Heart left ventricle (tissue), 16 donors: ENCODE measurements at regions not wholly inside any gene's neighbourhood (a gene's known extent, or its start where the extent isn't known, plus 50 kb on each side); places are given as distances from the start of the nearest gene placed in this dataset.

Experiments used
- ATAC-seq, 4 donors: fragments of 200-7000 bp; cut with Tn5 transposase; one replicate each; pipeline ENCODE4 v1.9.1; 2020 to 2022; ENCODE audit warnings: moderate library complexity in 4 of 4, mild to moderate bottlenecking in 3 of 4, moderate number of reproducible peaks in 1 of 4
- DNase-seq, 5 donors: peaks; one replicate each; pipeline ENCODE4 v3.0.0-alpha.2; 2020
- H3K27ac ChIP-seq, 12 donors: fragments of 200-600 bp; sonication (generic) in 4 of 12; one replicate each; pipeline versions ENCODE4 v1.5.0 to v1.8.0; 2016 to 2022; ENCODE audit warnings: mild to moderate bottlenecking in 2 of 12
- H3K27me3 ChIP-seq, 9 donors: fragments of 200-600 bp; sonication (generic) in 2 of 9; one replicate each; pipeline versions ENCODE4 v1.5.1 to v1.8.0; 2016 to 2022; ENCODE audit warnings: mild to moderate bottlenecking in 3 of 9
- H3K36me3 ChIP-seq, 9 donors: fragments of 200-600 bp; sonication (generic) in 2 of 9; one replicate each; pipeline versions ENCODE4 v1.5.0 to v1.8.0; 2018 to 2022; ENCODE audit warnings: mild to moderate bottlenecking in 2 of 9
- H3K4me1 ChIP-seq, 12 donors: fragments of 200-600 bp; sonication (generic) in 4 of 12; one replicate each; pipeline versions ENCODE4 v1.5.0 to v1.8.0; 2016 to 2022; ENCODE audit warnings: mild to moderate bottlenecking in 3 of 12
- H3K4me3 ChIP-seq, 12 donors: fragments of 200-600 bp; sonication (generic) in 4 of 12; one replicate each; pipeline versions ENCODE4 v1.5.0 to v1.8.0; 2017 to 2022; ENCODE audit warnings: mild to moderate bottlenecking in 9 of 12, moderate library complexity in 4 of 12
- H3K9me3 ChIP-seq, 12 donors: fragments of 200-600 bp; sonication (generic) in 4 of 12; one replicate each; pipeline versions ENCODE4 v1.5.0 to v1.8.0; 2016 to 2022; ENCODE audit warnings: mild to moderate bottlenecking in 1 of 12
- POLR2A ChIP-seq, 2 donors: fragments of 450-650 bp; IDR thresholded peaks; one replicate each; pipeline ENCODE4 v1.6.1; 2017; ENCODE audit warnings: antibody characterized with exemption in 2 of 2, mild to moderate bottlenecking in 2 of 2, moderate library complexity in 2 of 2
- WGBS, 4 donors: extraction: QIAGEN DNeasy Blood & Tissue Kit in 2 of 4; methylation state at CpG; one replicate each; pipeline versions ENCODE4 v1.1.5 to v1.1.7; 2013 to 2018; 5-methylcytosine and 5-hydroxymethylcytosine counted together
- intact Hi-C, 10 donors: fragments of 100-400 bp; cut with DNase I; formaldehyde crosslinking; loops; one replicate each; pipeline versions ENCODE4 v1.11.1 to v1.14.2; 2022
- TF ChIP-seq, protein P1 (sequence below), 12 donors: fragments of 200-600 bp; sonication (generic) in 4 of 12; IDR thresholded peaks; one replicate each; pipeline versions ENCODE4 v1.5.0 to v1.8.0; 2018 to 2022; ENCODE audit warnings: antibody characterized with exemption in 12 of 12, mild to moderate bottlenecking in 5 of 12
- donor health status: ischemic (EF 13 %, LVEDD 7.1; RV severe dilation, severe dysfunction).
- donor health status: healthy with polysubstance abuse.
- donor health status: DM: no; HTN: yes; CAD: no.
- donor health status: DM: no; HTN: no; CAD: no.
- donor health status: ischemic (EF 25% LVEDD 6.9; RV normal size, moderate dysfunction).
- donor health status: ischemic (EF 25% LVEDD 5.7; RV mildly dilated, moderate dysfunction).
- donor health status: healthy.
- donor health status: DM: yes; HTN: yes; CAD: no.
- donor health status: ischemic (EF 35%, LVEDD 5.7; RV mildly dilated, moderate dysfunction).
- donor health status: nonischemic (EF 11% LVEDD 7.7; RV severe dilation, severe dysfunction).
- donor health status: DM: yes; HTN: yes; CAD: no.
- donor health status: PGD.
- donor health status: ischemic (EF 29% LVEDD 5.4; RV normal size, mild dysfunction).
- donor health status: nonischemic (EF 23%, LVEDD 6.1; RV moderate dilation, normal function).

DNA sequence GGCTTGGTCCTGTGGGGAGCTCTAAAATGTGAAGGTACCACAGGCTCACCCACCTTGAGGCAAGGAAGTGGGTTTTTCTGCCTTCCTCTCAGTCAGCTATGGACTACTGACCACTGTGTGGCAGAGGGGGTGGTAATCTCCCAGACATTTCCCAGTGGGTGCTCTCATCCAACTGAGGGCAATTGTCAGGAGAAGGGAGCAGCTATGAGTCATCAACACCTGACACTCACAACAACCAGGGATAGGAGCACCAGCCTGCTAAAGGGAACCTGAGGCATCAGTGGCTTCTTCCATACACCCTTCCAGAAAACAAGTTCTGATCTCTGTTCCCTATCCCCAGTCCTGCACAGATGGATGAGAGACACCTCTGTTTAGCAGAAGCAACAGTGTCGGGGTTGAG, 468.8 kb downstream of the BCOR start:
- no peaks in the 10 kb centered on the region for H3K4me1 ChIP-seq
- WGBS, 4 donors: 71 to 100% (median 96%) methylated on average over 1 of the region's 1 CpG
- H3K9me3 ChIP-seq: peaks cover 0 to 2% (median 0%) of the 10 kb centered on the region in 12 donors
- intact Hi-C loops: no loop called here
- peaks cover 0 to 3% (median 0%) of the 10 kb centered on the region in 9 donors for H3K27me3 ChIP-seq
- DNase-seq (no peak), ATAC-seq (no peak)
- no peak overlapping the region for H3K27ac ChIP-seq
- no peaks in the 10 kb centered on the region for H3K36me3 ChIP-seq
- no peak overlapping the region for H3K4me3 ChIP-seq
- TF ChIP-seq, protein P1, sequence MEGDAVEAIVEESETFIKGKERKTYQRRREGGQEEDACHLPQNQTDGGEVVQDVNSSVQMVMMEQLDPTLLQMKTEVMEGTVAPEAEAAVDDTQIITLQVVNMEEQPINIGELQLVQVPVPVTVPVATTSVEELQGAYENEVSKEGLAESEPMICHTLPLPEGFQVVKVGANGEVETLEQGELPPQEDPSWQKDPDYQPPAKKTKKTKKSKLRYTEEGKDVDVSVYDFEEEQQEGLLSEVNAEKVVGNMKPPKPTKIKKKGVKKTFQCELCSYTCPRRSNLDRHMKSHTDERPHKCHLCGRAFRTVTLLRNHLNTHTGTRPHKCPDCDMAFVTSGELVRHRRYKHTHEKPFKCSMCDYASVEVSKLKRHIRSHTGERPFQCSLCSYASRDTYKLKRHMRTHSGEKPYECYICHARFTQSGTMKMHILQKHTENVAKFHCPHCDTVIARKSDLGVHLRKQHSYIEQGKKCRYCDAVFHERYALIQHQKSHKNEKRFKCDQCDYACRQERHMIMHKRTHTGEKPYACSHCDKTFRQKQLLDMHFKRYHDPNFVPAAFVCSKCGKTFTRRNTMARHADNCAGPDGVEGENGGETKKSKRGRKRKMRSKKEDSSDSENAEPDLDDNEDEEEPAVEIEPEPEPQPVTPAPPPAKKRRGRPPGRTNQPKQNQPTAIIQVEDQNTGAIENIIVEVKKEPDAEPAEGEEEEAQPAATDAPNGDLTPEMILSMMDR (IDR thresholded peaks at IDR 0.05): no peak
- no peak for TF ChIP-seq POLR2A (IDR thresholded peaks at IDR 0.05)

DNA sequence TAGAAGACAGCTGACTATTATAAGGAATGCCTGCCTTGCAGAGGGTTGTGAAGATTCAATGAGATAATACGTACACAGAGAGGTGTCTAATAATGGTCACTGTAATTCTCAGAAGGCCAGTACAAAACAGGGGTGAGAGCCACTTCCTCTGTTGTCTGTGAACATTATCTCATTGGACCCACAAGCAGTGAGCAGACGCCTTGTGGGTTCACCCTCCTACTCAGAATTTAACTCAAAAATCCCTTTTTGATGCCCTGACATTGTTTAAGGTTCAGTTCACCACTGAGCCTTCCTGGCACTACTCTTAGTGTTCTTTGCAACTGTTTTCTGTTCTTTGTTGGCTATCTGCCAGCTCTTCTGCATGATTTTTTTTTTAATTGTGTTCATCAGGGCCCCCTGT, 467.4 kb downstream of the BCOR start:
- H3K4me1 ChIP-seq: no peaks in the 10 kb centered on the region
- no peaks in the 10 kb centered on the region for H3K36me3 ChIP-seq
- no peak overlapping the region for H3K4me3 ChIP-seq
- no peak for DNase-seq
- 73 to 93% (median 84%) methylated on average over 2 of the region's 2 CpGs for WGBS, 4 donors
- intact Hi-C loops: no loop called here
- no peak for ATAC-seq
- H3K27ac ChIP-seq: no peak overlapping the region
- H3K9me3 ChIP-seq: no peaks in the 10 kb centered on the region
- no peak for TF ChIP-seq POLR2A (IDR thresholded peaks at IDR 0.05)
- TF ChIP-seq, protein P1 (IDR thresholded peaks at IDR 0.05): no peak
- H3K27me3 ChIP-seq: peaks cover 0 to 7% (median 0%) of the 10 kb centered on the region in 9 donors

DNA sequence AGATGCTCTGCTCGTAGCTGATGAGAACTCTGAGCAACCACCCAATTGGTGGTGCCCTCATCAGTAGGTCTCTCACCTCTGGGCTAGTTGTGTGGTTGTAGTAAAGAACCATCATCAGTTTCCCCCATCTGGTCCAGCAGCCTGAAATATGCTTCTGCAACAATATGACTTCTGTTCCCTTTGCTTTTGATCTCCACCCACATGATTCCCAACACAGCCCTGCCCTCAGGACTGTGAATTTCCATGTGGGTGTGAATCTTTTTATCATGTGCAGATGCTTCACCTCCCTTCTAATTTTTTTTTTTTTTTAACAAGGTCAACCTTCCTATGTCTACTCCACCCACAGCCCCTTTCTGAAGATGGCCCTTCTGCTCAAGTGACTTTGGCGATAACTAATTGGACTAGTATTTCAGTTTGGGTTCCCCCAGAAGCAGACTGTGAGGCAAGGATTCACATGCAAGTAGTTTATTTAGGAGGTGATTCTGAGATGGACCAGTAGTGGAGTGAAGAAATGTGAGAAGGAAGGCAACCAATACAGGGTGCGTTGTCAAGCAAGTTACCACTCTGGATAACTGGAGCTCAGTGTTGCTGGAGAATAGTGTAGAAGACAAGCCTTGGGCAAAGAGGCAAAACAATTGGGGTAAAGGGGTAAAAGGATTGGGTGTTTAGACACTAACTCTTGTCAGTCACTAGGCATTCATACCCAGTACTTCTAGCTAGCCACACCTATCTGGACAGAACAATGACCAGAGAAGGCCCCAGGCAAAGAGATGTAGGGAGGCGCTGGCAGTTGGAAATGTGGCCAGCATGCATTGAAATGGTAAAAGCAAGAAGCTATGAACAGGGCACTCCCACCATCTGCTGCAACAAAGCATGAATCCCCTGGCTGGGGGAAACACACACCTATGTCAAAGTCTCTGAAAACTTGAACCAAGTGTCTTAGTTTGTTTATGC, 466.2 kb downstream of the BCOR start:
- no peak for DNase-seq
- WGBS, 4 donors: 86 to 97% (median 93%) methylated on average over 4 of the region's 4 CpGs
- Histone ChIP-seq H3K36me3 (no peaks in the 10 kb centered on the region), H3K4me1 (no peaks in the 10 kb centered on the region), H3K27me3 (peaks cover 0 to 7% (median 0%) of the 10 kb centered on the region in 9 donors), H3K9me3 (no peaks in the 10 kb centered on the region), H3K27ac (no peak overlapping the region), H3K4me3 (no peak overlapping the region)
- intact Hi-C loops: no loop called here
- TF ChIP-seq, protein P1 (IDR thresholded peaks at IDR 0.05): no peak
- TF ChIP-seq POLR2A (IDR thresholded peaks at IDR 0.05): no peak
- ATAC-seq: no peak

DNA sequence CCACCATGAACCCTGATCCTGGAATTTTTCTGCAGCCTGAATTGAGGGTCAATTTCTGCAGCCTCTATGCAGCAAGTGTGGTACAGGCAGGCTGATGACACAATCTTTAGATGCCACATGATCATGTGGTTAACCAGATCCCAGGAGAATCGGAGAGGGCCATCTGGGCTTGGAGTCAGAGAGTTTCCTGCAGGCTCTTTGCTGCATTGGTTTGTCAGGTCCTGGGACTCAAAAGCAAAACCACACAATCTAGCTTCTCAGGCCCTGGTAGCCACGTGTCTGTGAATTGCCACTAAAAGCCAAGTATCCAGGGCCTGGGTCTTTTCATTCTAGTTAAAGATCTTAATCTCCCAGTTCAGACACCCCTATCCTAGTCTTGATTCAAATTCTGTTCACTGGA, 464.5 kb downstream of the BCOR start:
- 60 to 77% (median 73%) methylated on average over 2 of the region's 2 CpGs for WGBS, 4 donors
- Histone ChIP-seq H3K4me1 (no peaks in the 10 kb centered on the region), H3K27ac (no peak overlapping the region), H3K36me3 (no peaks in the 10 kb centered on the region), H3K9me3 (no peaks in the 10 kb centered on the region), H3K27me3 (peaks cover 0 to 7% (median 0%) of the 10 kb centered on the region in 9 donors), H3K4me3 (no peak overlapping the region)
- no peak for TF ChIP-seq POLR2A (IDR thresholded peaks at IDR 0.05)
- TF ChIP-seq, protein P1 (IDR thresholded peaks at IDR 0.05): no peak
- DNase-seq (no peak), ATAC-seq (no peak)
- intact Hi-C loops: no loop called here
